Endothelial cell of umbilical vein (primary cell): ENCODE measurements at regions not wholly inside any gene's neighbourhood (a gene's known extent, or its start where the extent isn't known, plus 50 kb on each side); places are given as distances from the start of the nearest gene placed in this dataset.

Source experiments
- BruUV-seq: library from RNA; stranded (reverse); fragments of 400-500 nt; replicated peaks from 2 replicates; lab custom pipeline; 2021; lab: Mats Ljungman, UMichigan
- CTCF ChIA-PET: fragments of 300-600, 350-600 bp; sonication (Branson Sonifier 250); formaldehyde crosslinking; loops from one replicate; lab custom pipeline; 2021; ENCODE audit warnings: antibody characterized with exemption, inconsistent platforms; lab: Charles Lee
- POLR2A ChIA-PET: fragments of 300-600, 350-600 bp; sonication (Branson Sonifier 250); formaldehyde crosslinking; loops from one replicate; lab custom pipeline; 2021; ENCODE audit warnings: antibody characterized with exemption, inconsistent platforms; lab: Charles Lee
- DNase-seq: peaks from one replicate; pipeline ENCODE4 v3.0.0-alpha.2; 2011; ENCODE audit warnings: low read depth, low spot score
- FAIRE-seq: peaks from 2 replicates; lab custom pipeline; 2011; peaks lifted over from hg19 to GRCh38; lab: Jason Lieb, UNC
- H2AFZ ChIP-seq: 2 replicates; pipeline ENCODE4 v1.6.0; 2012; ENCODE audit warnings: low read depth, low read length, control low read depth, inconsistent platforms
- H3K27ac ChIP-seq: 2 replicates; pipeline ENCODE4 v1.5.1; 2011; ENCODE audit warnings: low read depth, mild to moderate bottlenecking, control low read depth, low read length, moderate library complexity; ENCODE audit not compliant: insufficient read depth
- H3K27me3 ChIP-seq, 2 experiments: 2 replicates each; pipeline versions ENCODE4 v1.6.0 to v1.6.1; 2011; ENCODE audit warnings: low read length in 2 of 2, mixed read lengths in 1 of 2; ENCODE audit not compliant: control insufficient read depth in 2 of 2, insufficient read depth in 2 of 2
- H3K36me3 ChIP-seq, 2 experiments: 2 replicates in 1 of 2; 3 replicates in 1 of 2; pipeline ENCODE4 v1.5.1; 2011; ENCODE audit warnings: low read length in 2 of 2, mild to moderate bottlenecking in 1 of 2, moderate library complexity in 1 of 2; ENCODE audit not compliant: control insufficient read depth in 2 of 2, insufficient read depth in 2 of 2; ENCODE audit errors: extremely low read depth in 1 of 2
- H3K4me1 ChIP-seq: 3 replicates; pipeline ENCODE4 v1.5.1; 2011; ENCODE audit warnings: mild to moderate bottlenecking, low read length; ENCODE audit not compliant: control insufficient read depth, insufficient read depth; ENCODE audit errors: extremely low read depth
- H3K4me2 ChIP-seq: 2 replicates; pipeline ENCODE4 v1.6.1; 2011; ENCODE audit warnings: low read length, control low read depth, mixed read lengths; ENCODE audit not compliant: insufficient read depth
- H3K4me3 ChIP-seq, 3 experiments: fragments of 200-600 bp in 1 of 3; sonication (generic), shearing (Covaris generic) in 1 of 3; replicated peaks in 1 of 3; 2 replicates each; pipeline ENCODE4 v1.5.1; 2011 to 2016; ENCODE audit warnings: control low read depth in 3 of 3, low read length in 3 of 3, mild to moderate bottlenecking in 2 of 3, inconsistent platforms in 1 of 3, low read depth in 1 of 3, moderate library complexity in 1 of 3; ENCODE audit not compliant: insufficient read depth in 1 of 3
- H3K79me2 ChIP-seq: 2 replicates; pipeline ENCODE4 v1.6.0; 2012; ENCODE audit warnings: low read length, inconsistent platforms; ENCODE audit not compliant: control insufficient read depth, insufficient read depth
- H3K9ac ChIP-seq: replicated peaks from 2 replicates; pipeline ENCODE3; 2011; ENCODE audit warnings: low read length, control low read depth; ENCODE audit not compliant: insufficient read depth; ENCODE audit errors: extremely low read depth
- H3K9me1 ChIP-seq: replicated peaks from 3 replicates; pipeline ENCODE4 v1.6.0; 2011; ENCODE audit warnings: mild to moderate bottlenecking, low read length; ENCODE audit not compliant: control insufficient read depth, insufficient read depth; ENCODE audit errors: extremely low read depth
- H3K9me3 ChIP-seq: replicated peaks from 2 replicates; pipeline ENCODE4 v1.5.1; 2012; ENCODE audit warnings: low read length, inconsistent platforms; ENCODE audit not compliant: control insufficient read depth, insufficient read depth
- H4K20me1 ChIP-seq: replicated peaks from 2 replicates; pipeline ENCODE3; 2011; ENCODE audit warnings: mild to moderate bottlenecking, low read length; ENCODE audit not compliant: control insufficient read depth, insufficient read depth; ENCODE audit errors: extremely low read depth
- EZH2 ChIP-seq: IDR thresholded peaks from 2 replicates; pipeline ENCODE4 v1.6.1; 2012; ENCODE audit warnings: borderline replicate concordance, low read depth, mild to moderate bottlenecking, moderate library complexity, low read length, inconsistent platforms; ENCODE audit not compliant: severe bottlenecking
- FOS ChIP-seq: IDR thresholded peaks from 2 replicates; pipeline ENCODE4 v1.6.1; 2011; ENCODE audit warnings: mild to moderate bottlenecking, low read length, moderate library complexity, borderline replicate concordance; ENCODE audit not compliant: insufficient read depth
- MYC ChIP-seq: IDR thresholded peaks from one replicate; pipeline ENCODE4 v1.6.1; 2011; ENCODE audit warnings: mild to moderate bottlenecking, low read depth, low read length
- POLR2A ChIP-seq: IDR thresholded peaks from 2 replicates; pipeline ENCODE4 v1.6.1; 2012; ENCODE audit warnings: low read depth, mild to moderate bottlenecking, control low read depth, low read length
- POLR2AphosphoS5 ChIP-seq: IDR thresholded peaks from 2 replicates; pipeline ENCODE4 v1.6.1; 2012; ENCODE audit warnings: low read depth, mild to moderate bottlenecking, control low read depth, low read length, moderate library complexity; ENCODE audit not compliant: insufficient read depth
- dilution Hi-C: fragments of 300-500 bp; cut with MboI; formaldehyde crosslinking; loops from one replicate; pipeline ENCODE4 v1.15.0; 2019; ENCODE audit warnings: low sequenced_read_pairs; ENCODE audit not compliant: extremely low pct_ligation_motif_present
- intact Hi-C: fragments of 100-400 bp; cut with micrococcal nuclease; formaldehyde crosslinking; loops from one replicate; pipeline ENCODE4 v1.10.0; 2022
- TF ChIP-seq, protein P1 (sequence below), 2 donors: IDR thresholded peaks; 1 replicate in 1 of 2; 2 replicates in 1 of 2; pipeline ENCODE4 v1.5.1; 2011; ENCODE audit warnings: low read length in 2 of 2, mild to moderate bottlenecking in 2 of 2, moderate library complexity in 2 of 2, control low read depth in 1 of 2, inconsistent platforms in 1 of 2, low read depth in 1 of 2; ENCODE audit not compliant: insufficient read depth in 1 of 2; ENCODE audit errors: extremely low read depth in 1 of 2

DNA sequence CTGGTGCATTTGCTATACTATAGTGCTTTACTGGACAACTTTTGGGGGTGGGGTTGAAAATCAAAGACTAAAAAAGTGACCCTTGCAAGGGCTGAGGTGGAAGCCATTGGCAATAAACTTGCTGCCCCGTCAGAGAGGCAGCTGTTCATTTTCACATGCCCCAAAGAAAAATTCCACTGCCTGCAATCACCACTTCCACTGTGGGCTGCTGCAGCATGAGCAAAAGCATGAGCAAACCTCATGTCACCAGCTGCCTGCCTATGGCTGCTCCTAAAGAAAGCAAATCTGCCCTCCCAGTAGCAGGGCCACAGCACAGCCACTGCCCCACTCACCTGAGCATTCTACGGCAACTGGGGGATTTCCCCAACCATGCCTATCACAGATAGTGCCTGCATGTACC is 290.0 kb downstream of the PAX1 start:
- Histone ChIP-seq H4K20me1 (no peaks in the 10 kb centered on the region), H3K9me3 (peaks cover 2% of the 10 kb centered on the region), H2AFZ (no peak overlapping the region), H3K4me1 (no peaks in the 10 kb centered on the region), H3K9me1 (no peaks in the 10 kb centered on the region), H3K36me3 (no peaks in the 10 kb centered on the region), H3K4me2 (no peak overlapping the region), H3K9ac (no peak overlapping the region), H3K4me3 (no peak overlapping the region), H3K79me2 (no peaks in the 10 kb centered on the region), H3K27me3 (no peaks in the 10 kb centered on the region), H3K27ac (no peak overlapping the region)
- TF ChIP-seq, protein P1, sequence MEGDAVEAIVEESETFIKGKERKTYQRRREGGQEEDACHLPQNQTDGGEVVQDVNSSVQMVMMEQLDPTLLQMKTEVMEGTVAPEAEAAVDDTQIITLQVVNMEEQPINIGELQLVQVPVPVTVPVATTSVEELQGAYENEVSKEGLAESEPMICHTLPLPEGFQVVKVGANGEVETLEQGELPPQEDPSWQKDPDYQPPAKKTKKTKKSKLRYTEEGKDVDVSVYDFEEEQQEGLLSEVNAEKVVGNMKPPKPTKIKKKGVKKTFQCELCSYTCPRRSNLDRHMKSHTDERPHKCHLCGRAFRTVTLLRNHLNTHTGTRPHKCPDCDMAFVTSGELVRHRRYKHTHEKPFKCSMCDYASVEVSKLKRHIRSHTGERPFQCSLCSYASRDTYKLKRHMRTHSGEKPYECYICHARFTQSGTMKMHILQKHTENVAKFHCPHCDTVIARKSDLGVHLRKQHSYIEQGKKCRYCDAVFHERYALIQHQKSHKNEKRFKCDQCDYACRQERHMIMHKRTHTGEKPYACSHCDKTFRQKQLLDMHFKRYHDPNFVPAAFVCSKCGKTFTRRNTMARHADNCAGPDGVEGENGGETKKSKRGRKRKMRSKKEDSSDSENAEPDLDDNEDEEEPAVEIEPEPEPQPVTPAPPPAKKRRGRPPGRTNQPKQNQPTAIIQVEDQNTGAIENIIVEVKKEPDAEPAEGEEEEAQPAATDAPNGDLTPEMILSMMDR (IDR thresholded peaks at IDR 0.05; ENCODE audit: extremely low read depth in 1 of 2, insufficient read depth in 1 of 2, low read depth in 1 of 2, low read length in 2 of 2) = no peak
- intact Hi-C loops = no loop called here
- DNase-seq (no peak), FAIRE-seq (no peak)
- ChIA-PET POLR2A (no interaction called here), CTCF (no interaction called here)
- BruUV-seq = no TSS peak
- dilution Hi-C loops = no loop called here

DNA sequence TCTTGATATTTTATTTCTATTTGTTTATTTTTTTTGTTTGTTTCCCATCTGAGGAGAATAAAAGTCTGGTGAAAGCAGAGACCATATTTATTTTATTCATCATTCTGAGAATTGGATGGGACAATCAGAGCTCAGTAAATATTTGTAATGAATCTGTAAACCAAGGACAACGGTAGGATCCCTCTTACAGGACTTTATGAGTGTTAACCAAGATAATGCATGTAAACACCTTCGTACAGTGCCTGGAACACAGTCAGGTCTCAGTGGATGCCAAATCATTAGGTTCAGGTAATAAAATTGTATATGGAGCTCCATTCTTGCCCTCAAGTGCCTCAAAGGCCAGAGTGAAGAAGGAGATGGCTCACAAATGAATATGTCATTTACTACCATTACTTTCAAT is 288.7 kb downstream of the PAX1 start:
- Histone ChIP-seq H4K20me1 (no peaks in the 10 kb centered on the region), H3K27me3 (no peaks in the 10 kb centered on the region), H3K4me3 (no peak overlapping the region), H3K79me2 (no peaks in the 10 kb centered on the region), H3K9me1 (no peaks in the 10 kb centered on the region), H3K27ac (no peak overlapping the region), H3K9ac (no peak overlapping the region), H3K36me3 (no peaks in the 10 kb centered on the region), H3K4me1 (no peaks in the 10 kb centered on the region), H3K9me3 (peaks cover 2% of the 10 kb centered on the region), H2AFZ (no peak overlapping the region), H3K4me2 (no peak overlapping the region)
- DNase-seq = no peak
- ChIA-PET CTCF (no interaction called here), POLR2A (no interaction called here)
- dilution Hi-C loops (no loop called here), intact Hi-C loops (no loop called here)
- FAIRE-seq = no peak
- no TSS peak for BruUV-seq
- TF ChIP-seq, protein P1 (IDR thresholded peaks at IDR 0.05; ENCODE audit: extremely low read depth in 1 of 2, insufficient read depth in 1 of 2, low read depth in 1 of 2, low read length in 2 of 2) = no peak
- TF ChIP-seq MYC = no peak
- no peak for TF ChIP-seq POLR2AphosphoS5
- no peak for TF ChIP-seq POLR2A
- no peak for TF ChIP-seq EZH2
- no peak for TF ChIP-seq FOS
